ENCODE measurements at regions not wholly inside any gene's neighbourhood (a gene's known extent, or its start where the extent isn't known, plus 50 kb on each side); places are given as distances from the start of the nearest gene placed in this dataset.

DNA sequence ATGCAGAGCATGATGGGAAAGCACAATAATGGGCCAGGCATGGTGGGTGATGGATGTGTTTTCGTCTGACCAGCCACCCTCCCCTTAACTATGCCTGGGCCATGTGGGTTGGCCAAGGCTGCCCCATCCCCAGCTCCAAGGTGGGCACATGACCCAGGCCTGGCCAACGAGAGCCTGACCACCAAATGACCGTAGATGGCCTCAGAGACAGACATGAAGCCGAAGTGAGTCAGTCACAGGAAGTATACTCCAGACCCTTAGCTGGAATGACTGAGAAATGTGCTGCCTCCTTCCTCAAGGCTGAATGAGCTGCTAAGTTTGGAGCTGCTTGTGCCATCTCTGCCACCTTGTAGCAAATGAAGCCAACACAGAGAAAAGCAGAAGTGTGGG is 233.6 kb downstream of the BCL11B start:
- TF ChIP-seq ZFX (IDR thresholded peaks at IDR 0.05; ENCODE audit: borderline replicate concordance), result no peak
- TF ChIP-seq, protein P1, sequence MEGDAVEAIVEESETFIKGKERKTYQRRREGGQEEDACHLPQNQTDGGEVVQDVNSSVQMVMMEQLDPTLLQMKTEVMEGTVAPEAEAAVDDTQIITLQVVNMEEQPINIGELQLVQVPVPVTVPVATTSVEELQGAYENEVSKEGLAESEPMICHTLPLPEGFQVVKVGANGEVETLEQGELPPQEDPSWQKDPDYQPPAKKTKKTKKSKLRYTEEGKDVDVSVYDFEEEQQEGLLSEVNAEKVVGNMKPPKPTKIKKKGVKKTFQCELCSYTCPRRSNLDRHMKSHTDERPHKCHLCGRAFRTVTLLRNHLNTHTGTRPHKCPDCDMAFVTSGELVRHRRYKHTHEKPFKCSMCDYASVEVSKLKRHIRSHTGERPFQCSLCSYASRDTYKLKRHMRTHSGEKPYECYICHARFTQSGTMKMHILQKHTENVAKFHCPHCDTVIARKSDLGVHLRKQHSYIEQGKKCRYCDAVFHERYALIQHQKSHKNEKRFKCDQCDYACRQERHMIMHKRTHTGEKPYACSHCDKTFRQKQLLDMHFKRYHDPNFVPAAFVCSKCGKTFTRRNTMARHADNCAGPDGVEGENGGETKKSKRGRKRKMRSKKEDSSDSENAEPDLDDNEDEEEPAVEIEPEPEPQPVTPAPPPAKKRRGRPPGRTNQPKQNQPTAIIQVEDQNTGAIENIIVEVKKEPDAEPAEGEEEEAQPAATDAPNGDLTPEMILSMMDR (IDR thresholded peaks at IDR 0.05), result no peak
- no peak overlapping the region for H3K27ac ChIP-seq

DNA sequence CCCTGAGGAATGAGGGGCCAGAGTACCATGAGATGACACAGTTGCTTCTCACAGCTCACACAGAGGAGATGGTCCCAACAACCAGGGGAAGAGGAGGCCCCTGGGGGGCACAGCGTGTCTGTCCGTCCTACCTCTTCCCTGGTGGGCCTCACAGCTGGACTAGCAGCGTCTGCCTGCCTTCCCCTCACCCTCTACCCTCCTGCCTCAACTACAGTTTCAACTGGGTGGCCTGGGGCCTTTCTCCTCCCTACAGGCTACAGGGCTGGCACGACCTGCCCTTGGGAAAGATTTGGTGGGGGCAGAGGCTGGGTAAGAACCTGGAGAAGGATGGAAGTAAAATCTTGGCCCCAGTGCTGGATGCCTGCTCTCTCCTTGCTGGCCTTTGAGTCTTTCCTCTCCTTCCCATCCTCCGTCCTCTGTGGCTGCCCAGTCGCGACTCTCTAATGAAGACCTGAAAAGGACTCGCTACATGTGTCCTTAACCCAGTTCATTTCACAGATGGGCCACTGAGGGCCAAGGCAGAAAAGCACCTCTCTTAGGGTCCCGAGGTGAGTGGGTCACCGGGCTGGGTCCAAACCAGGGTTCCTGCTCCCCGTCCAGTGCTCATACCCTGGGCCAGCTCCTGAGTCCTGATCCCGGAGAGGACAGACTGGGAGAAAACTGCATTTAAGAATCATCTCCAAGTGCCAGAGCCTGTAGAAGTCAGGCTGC is 232.5 kb downstream of the BCL11B start:
- H3K27ac ChIP-seq, result no peak overlapping the region
- TF ChIP-seq ZFX (IDR thresholded peaks at IDR 0.05; ENCODE audit: borderline replicate concordance), result no peak
- TF ChIP-seq, protein P1 (IDR thresholded peaks at IDR 0.05), result no peak

DNA sequence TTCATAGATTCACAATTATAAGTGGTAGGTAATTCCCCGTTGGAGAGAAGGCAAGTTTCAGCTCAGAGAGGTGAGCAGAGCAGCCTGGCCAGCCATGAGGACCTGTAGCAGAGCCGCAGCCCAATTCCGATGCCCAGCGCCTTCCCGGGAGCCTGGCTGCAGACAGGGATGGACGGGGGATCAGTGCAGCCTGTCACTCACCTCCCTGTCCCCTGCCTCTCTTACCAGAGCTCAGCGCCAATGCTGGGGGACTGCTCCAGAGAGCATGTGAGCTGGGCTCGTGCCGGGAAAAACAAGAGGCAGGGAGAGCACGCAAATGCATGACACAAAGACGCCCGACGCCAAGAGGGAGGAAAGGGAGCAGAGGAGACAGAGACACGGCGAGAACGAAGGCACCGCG is 231.9 kb downstream of the BCL11B start:
- TF ChIP-seq, protein P1 (IDR thresholded peaks at IDR 0.05), result no peak
- no peak for TF ChIP-seq ZFX (IDR thresholded peaks at IDR 0.05; ENCODE audit: borderline replicate concordance)

DNA sequence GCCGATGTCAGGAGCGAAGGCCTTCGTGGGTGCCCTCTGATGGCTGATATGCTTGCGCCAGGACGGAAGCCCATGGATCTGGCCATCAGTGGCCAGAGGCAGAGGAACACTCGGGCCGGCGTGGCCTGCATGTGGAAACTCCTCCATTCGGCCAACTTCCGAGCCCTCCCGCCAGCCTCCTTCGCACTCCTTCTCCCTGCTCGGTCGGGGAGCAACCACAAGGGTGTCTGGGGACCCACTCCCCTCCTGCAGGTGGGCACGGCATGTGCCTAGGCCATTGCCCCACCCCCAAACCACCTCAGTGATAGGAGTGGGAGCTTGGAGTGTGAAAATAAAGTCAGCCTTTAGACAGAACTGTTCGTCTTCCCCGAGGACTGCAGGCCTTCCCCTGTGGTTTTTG is 231.3 kb downstream of the BCL11B start:
- TF ChIP-seq ZFX (IDR thresholded peaks at IDR 0.05; ENCODE audit: borderline replicate concordance), result no peak
- TF ChIP-seq, protein P1 (IDR thresholded peaks at IDR 0.05), result no peak
- no peak overlapping the region for H3K27ac ChIP-seq

More for the DNA sequence above, 231.9 kb downstream of the BCL11B start:
- no peak overlapping the region for H3K27ac ChIP-seq

DNA sequence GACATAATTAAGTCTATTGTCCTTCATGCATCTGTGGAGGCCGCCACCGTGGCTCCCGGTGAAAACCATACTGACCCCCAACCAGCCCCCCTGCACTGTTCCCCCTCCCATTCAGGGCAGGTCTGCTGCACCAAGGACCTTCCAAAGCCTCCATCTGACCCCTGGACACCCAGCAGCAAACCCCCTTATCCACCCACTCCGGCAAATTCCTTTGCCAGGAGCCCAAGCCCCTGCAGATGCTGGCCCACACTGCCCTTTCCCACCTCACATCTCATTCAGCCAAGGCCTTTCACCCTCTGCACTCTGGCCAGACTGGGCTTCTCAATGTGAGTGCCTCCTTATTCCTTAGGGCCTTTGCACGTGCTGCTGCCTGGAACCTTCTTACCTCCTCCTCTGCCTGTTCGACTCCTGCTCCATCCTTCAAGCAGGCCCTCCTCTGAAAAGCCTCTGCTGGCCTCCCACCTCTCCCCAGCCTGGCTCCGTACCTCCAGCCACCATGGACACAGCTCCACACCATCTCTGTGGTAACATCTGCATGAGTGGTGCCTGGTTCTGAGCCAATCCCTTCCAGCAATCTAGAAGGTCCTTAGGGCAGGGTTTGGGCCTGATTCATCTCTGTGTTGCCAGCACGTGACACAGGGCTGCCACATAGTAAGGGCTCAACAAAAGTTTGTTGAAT is 230.7 kb downstream of the BCL11B start:
- no peak for TF ChIP-seq ZFX (IDR thresholded peaks at IDR 0.05; ENCODE audit: borderline replicate concordance)
- TF ChIP-seq, protein P1 (IDR thresholded peaks at IDR 0.05), result no peak
- no peak overlapping the region for H3K27ac ChIP-seq

DNA sequence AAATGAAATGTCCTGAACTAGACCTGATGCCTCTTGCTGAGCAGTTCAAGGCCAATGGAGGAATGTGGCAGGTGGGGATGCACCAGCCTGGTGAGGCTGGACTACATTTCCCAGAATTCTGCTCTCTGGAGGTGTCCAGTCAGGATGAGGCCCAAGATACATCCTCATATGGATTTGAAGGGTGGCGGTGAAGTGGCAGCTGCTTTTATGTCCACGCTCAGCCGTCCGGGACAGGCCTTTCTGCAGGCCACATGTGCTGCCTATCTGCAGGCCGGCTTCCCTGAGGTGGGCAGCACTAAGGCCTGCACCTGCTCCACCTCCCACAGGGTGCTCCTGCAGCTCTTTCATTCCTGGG is 230.2 kb downstream of the BCL11B start:
- no peak overlapping the region for H3K27ac ChIP-seq
- no peak for TF ChIP-seq ZFX (IDR thresholded peaks at IDR 0.05; ENCODE audit: borderline replicate concordance)

DNA sequence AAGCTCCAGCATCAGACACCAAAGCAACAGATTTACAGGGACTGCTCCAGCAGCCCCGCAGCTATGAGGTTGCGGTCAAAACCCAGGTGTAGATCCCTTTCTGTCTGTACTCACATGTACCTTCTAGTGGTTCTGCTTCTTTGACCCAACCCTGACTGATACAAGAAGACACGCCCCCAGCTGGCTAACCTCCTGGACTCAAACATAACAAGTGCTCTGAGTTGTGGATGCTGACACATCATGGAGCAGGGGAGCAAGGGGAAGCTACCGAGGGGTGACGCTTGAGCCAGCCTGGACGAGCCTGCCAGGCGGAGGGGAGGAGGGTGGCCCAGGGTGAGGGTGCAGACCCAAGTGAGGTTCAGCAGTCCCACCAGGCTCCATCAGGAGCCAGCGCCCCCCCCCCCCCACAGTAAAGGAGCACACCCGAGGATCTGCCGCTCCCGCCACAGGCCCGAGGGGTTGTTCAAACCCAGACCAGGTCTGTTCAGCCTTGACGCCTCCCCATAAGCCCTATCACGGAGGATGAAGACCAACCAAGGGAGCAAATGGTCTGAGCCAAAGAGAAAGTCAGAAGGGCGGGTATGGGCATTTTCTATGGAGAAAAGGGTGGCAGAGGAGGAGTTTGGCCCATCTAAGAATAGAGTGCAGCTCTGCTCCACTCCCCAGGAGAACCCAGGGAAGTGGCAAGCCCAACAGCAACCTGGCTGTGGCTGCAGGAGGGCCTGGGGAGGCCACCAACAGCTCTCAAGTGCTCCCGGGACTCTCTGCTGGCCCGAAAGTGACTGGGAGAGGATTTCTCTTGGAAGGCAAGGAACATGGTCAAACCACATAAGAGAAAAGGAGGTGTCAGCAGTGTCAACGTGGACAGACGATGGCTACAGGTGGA is 229.4 kb downstream of the BCL11B start:
- TF ChIP-seq ZFX (IDR thresholded peaks at IDR 0.05; ENCODE audit: borderline replicate concordance), result no peak
- TF ChIP-seq, protein P1 (IDR thresholded peaks at IDR 0.05), result no peak
- no peak overlapping the region for H3K27ac ChIP-seq
